ENCODE measurements at regions not wholly inside any gene's neighbourhood (a gene's known extent, or its start where the extent isn't known, plus 50 kb on each side); places are given as distances from the start of the nearest gene placed in this dataset.

DNA sequence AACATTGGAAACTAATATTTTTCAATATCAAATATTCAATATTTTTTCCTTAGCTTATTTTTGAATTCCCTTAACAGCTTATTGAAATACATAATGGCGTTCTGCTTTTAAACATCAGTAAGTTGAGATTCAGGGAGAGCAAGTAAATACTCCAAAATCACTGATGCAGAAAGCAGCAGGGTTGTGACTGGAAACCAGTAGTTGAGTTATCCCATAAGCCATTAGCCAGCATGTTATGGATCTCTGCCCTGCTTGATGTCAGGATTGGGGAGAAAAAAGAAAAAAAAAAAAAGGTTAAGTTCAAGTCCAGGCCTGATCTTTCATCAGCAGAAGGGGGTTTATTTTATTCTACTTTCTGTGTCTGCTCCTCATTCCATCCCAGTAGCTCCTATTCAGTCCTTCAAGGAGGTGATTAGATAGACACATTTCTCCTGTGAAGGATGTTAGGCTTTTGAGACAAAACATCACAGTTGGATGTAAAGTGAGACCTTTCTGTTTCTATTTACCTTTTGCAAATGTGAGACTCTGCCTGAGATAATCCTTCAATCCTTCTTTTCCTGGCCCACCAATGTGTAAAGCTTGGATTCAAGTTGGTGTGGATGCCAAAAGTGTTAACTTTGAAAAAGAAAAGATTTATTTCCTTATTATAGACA, 110.9 kb upstream of the HDAC9 start:
- TF ChIP-seq CTCF (IDR thresholded peaks at IDR 0.05) = no peak
- TF ChIP-seq ZFX (IDR thresholded peaks at IDR 0.05; ENCODE audit: borderline replicate concordance) = no peak

Data from 22Rv1 (cell line).